ENCODE measurements at regions not wholly inside any gene's neighbourhood (a gene's known extent, or its start where the extent isn't known, plus 50 kb on each side); places are given as distances from the start of the nearest gene placed in this dataset.

GRCh38 chr3:170749765-170750477, 120.1 kb downstream of the RPL22L1 start:
- H2AFZ ChIP-seq (ENCODE audit: low read length): no peak overlapping the region
- TF ChIP-seq CTCF (conservative IDR thresholded peaks at IDR 0.05; ENCODE audit: low read length) (no peak), EZH2phosphoT487 (IDR thresholded peaks at IDR 0.05; ENCODE audit: borderline replicate concordance, low read depth, low read length) (no peak)
- no peaks in the 10 kb centered on the region for H3K79me2 ChIP-seq (ENCODE audit: insufficient read depth, low read depth, low read length)
- H3K4me1 ChIP-seq (ENCODE audit: insufficient read depth, low read length, poor library complexity, severe bottlenecking): no peaks in the 10 kb centered on the region
- DNase-seq (ENCODE audit: low spot score): no peak
- no peak overlapping the region for H3K27ac ChIP-seq (ENCODE audit: low read depth, low read length, poor library complexity, severe bottlenecking)
- H4K20me1 ChIP-seq (ENCODE audit: insufficient read depth, low read length): no peaks in the 10 kb centered on the region
- H3K9me2 ChIP-seq (ENCODE audit: insufficient read depth, low read length): no peaks in the 10 kb centered on the region
- ChIA-PET CTCF (ENCODE audit: unreplicated experiment) (no interaction called here), POLR2A (interaction anchor here (0.7 to 1.7 kb wide), 3 partner anchors 10 to 647 kb away, joined by 3 to 5 read pairs (median 4); no protein-coding TSS in a partner anchor)
- no peak overlapping the region for H3K4me2 ChIP-seq (ENCODE audit: low read length)
- intact Hi-C loops (cut with micrococcal nuclease; ENCODE audit: unreplicated experiment): no loop called here
- no peaks in the 10 kb centered on the region for H3K36me3 ChIP-seq (ENCODE audit: insufficient read depth, low read length)
- no TSS peak for BruUV-seq (replicated peaks)
- H3K4me3 ChIP-seq (ENCODE audit: low read depth, low read length, poor library complexity, severe bottlenecking): no peak overlapping the region
- no peaks in the 10 kb centered on the region for H3K9me3 ChIP-seq (ENCODE audit: low read length)

- no peak overlapping the region for H3K27ac ChIP-seq (ENCODE audit: low read depth, low read length, poor library complexity, severe bottlenecking)
Observed at GRCh38 chr3:170749185-170749584, 120.8 kb downstream of the RPL22L1 start.

More at GRCh38 chr3:170749185-170749584, 120.8 kb downstream of the RPL22L1 start:
- Histone ChIP-seq H3K9me2 (ENCODE audit: insufficient read depth, low read length) (no peaks in the 10 kb centered on the region), H3K4me3 (ENCODE audit: low read depth, low read length, poor library complexity, severe bottlenecking) (no peak overlapping the region), H3K4me2 (ENCODE audit: low read length) (no peak overlapping the region), H2AFZ (ENCODE audit: low read length) (no peak overlapping the region), H3K4me1 (ENCODE audit: insufficient read depth, low read length, poor library complexity, severe bottlenecking) (no peaks in the 10 kb centered on the region), H4K20me1 (ENCODE audit: insufficient read depth, low read length) (no peaks in the 10 kb centered on the region), H3K79me2 (ENCODE audit: insufficient read depth, low read depth, low read length) (no peaks in the 10 kb centered on the region), H3K9me3 (ENCODE audit: low read length) (no peaks in the 10 kb centered on the region), H3K36me3 (ENCODE audit: insufficient read depth, low read length) (no peaks in the 10 kb centered on the region)
- intact Hi-C loops (cut with micrococcal nuclease; ENCODE audit: unreplicated experiment): no loop called here
- CTCF ChIA-PET (ENCODE audit: unreplicated experiment): no interaction called here
- POLR2A ChIA-PET: no interaction called here
- DNase-seq (ENCODE audit: low spot score): no peak
- TF ChIP-seq EZH2phosphoT487 (IDR thresholded peaks at IDR 0.05; ENCODE audit: borderline replicate concordance, low read depth, low read length) (no peak), CTCF (conservative IDR thresholded peaks at IDR 0.05; ENCODE audit: low read length) (no peak)
- no TSS peak for BruUV-seq (replicated peaks)

Data from OCI-LY7 (cell line).